GM19025 (cell line): ENCODE measurements at regions not wholly inside any gene's neighbourhood (a gene's known extent, or its start where the extent isn't known, plus 50 kb on each side); places are given as distances from the start of the nearest gene placed in this dataset.

Source experiments
- ATAC-seq: cut with Tn5 transposase; IDR thresholded peaks from one replicate; pipeline ENCODE4 v1.9.1; 2021; ENCODE audit warnings: mild to moderate bottlenecking, low read depth, moderate library complexity; ENCODE audit not compliant: unreplicated experiment

DNA sequence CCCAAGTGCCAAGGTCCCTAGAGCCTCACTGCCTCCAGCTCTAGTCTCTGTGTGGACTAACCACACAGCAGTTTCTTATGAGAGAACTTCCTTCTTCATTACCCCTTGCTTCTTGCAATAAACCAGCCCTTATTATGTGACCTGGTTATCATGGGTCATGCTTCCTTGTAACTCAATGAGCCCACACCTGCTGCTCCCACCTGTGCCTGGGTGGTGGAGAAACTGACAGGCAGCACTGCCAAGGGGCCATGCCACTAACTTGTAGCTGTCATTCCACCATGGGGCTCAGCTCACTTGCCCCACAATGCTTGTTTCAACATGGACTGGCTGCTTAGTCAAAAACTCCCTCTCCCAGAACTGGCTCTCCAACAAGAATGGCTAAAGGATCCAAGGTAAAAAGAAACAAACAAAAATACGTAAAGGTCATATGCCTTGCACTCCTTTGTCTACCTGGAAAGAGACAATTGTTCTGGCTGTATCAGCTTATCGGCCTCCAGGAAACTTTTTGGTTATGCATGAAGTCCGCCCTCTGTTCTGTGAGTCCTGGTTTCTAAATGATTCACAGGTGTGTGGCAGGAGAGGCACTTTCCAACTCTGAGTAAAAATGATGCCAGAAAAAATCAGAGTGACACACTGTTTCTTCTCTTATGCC, 446.4 kb downstream of the COG6 start:
- ATAC-seq: peak; percentile 67

- ATAC-seq: no peak
Measured at GRCh38 chr13:40102360-40102727, 446.9 kb downstream of the COG6 start.

DNA sequence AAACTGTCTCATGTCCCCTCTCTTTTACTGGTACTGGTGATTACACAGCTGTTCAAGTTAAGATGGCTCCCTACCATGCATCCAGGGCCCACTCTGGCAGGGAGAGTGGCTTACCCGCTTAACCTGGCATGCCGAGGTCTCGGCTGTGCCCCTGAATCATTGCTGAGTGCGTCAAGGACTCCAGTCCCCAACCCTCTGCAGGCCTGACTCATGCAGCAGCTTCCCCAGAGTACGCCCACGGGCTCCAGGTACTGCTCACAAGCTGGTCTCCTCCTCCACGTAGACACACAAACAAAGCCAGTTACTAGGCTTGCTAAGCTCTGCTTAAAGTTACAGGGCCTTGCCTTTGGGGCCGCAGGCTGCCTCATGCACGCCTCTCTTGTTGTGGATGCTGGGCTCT, 447.4 kb downstream of the COG6 start:
- ATAC-seq: no peak

DNA sequence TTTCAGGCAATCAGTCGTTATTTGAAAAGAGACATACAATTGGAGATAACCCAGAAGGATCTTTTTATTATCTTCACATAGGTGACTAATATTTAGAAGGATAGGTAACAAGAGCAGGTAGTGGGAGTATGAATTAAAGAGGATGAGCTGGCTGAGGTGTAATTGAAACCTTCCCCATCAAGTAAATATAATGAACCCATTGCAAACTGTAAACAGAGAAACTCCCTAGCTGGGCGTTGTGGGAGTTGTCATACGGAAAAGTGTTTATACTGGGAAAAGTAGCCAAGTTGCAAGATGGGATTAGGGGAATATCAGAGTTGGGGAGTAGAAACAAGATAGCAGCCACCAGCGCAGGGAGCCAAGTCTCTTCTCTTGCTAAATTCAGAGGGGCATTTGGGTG, 448.4 kb downstream of the COG6 start:
- ATAC-seq: no peak

DNA sequence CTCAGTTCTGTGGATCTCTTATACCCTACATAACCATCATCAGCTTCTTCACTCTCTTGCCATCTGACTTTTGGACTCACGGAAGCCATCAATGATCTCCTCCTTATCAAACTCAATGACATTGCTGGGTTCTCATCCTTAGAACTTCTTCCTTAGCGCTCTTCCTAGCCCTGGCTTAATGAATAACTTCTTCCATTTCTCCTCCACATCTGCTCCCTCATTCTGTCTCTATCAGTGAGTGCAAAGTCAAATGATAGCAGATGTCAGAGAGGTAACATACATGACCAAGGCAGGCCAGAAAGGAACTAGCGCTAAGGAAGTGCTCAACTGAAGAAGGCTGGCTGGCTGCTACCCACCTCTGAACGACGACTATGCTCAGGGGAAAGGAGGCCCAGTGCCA, 449.8 kb downstream of the COG6 start:
- ATAC-seq: no peak

DNA sequence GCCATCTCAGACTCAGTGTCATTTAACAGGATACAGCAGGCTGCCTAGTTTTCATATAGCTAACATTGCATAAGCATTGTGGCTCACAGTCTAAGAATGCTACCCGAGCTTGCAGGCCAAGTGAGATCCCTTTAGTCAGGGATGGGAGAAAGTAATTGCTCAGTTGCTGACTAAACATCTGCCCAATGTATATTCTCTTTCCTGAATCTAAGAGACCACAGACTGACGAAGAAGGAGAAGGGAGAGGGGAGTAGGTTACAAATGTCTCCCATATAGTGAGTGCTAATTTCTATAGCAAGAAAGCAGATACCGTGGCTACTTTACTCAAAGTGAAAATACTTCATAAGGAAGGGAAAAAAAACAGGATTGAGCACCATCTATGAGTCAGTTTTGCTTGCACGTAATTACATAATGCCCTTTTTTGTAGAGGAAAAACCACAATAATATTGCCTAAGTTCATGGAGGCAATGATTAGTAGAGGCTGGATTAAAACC, 453.9 kb downstream of the COG6 start:
- no peak for ATAC-seq

DNA sequence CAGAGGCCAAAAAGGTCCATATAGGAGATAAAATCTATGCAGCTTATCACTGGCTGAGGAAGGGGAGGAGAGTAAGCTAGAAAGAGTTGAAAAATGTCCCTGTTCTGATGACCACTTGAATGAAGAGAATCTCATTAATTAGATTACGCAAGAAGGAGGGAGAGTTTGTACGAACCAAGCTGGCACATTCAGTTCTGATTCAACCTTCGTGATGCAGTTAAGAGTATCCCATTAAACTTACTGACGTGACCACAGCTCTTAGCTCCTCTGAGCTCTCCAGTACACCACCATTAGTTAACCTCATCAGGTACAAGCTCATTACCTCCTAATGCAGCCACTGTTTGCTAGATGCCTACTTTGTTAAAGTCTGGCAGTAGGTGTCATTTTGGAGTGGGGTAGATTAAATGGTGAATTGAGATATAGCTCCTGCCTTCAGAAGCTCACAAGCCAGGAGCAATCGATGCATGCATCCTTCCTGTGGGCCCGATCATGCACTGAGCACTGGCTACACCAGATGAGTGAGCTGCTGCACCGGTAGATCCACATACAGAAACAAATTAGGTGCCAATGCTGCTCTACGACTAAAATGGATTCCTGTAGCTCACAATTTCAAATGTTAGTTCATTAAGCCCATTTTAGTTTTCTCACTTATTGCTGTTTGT, 458.3 kb downstream of the COG6 start:
- no peak for ATAC-seq

- no peak for ATAC-seq
Measured at GRCh38 chr13:40114305-40114896, 458.9 kb downstream of the COG6 start.

DNA sequence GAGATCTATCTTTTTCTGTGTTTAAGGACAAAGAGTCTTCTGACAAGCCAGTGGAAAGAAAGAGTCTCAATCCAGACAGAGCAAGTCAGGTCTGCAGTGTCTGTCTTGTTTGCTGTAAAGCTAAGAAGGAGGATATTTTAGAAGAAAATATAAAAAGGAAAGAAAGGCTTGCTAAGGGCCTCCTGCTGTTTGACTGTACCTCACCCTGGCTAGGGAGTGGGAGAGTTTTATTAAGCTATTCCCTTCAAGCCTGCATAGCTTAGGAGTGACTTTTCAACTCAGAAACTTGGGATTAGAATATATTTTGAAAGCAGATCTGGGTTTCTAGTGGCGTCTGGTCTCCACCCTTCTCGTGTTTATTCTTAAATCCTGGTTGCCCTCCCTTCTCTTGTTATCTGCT, 460.0 kb downstream of the COG6 start:
- no peak for ATAC-seq

GRCh38 chr13:40116008-40116407, 460.5 kb downstream of the COG6 start:
- peak; percentile 97 for ATAC-seq

GRCh38 chr13:40118337-40118736, 462.9 kb downstream of the COG6 start:
- ATAC-seq: no peak

GRCh38 chr13:40119852-40120251, 464.4 kb downstream of the COG6 start:
- ATAC-seq: no peak

DNA sequence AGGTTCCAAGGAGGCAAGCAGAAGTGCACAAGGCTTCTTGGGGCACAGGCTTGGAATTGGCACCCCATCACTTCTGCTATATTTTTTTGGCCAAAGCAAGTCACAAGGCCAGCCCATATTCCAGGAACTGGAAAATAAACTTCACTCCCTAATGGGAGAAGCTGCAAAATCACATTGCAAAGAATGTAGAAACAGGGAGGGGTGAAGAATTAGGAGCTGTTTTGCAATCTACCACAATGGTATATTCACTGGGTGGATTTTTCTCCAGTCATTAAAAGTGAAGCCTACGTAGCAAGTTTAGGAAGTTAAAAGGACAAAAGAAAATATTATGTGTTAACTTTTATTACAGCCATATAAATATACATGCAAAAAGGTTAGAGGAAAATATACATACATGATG, 464.8 kb downstream of the COG6 start:
- no peak for ATAC-seq

DNA sequence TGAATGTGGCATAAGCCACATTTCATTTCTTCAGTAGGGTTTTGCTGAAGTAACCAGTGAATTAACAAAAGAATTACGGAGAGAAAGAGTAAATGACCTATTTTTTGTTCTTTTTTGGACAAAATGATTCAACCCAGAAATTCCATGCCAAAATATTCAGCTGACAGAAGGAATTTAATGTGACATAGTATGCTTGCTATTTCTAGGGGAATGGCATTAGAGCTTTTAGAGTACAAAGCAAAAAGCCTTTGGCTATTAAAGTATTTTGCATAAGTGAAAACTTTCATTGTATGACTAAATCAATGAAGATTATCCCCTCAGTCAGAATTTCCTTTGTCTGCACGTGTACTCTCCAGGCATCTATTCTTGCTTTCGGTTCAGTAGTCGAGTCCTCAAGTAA, 465.3 kb downstream of the COG6 start:
- ATAC-seq: no peak

DNA sequence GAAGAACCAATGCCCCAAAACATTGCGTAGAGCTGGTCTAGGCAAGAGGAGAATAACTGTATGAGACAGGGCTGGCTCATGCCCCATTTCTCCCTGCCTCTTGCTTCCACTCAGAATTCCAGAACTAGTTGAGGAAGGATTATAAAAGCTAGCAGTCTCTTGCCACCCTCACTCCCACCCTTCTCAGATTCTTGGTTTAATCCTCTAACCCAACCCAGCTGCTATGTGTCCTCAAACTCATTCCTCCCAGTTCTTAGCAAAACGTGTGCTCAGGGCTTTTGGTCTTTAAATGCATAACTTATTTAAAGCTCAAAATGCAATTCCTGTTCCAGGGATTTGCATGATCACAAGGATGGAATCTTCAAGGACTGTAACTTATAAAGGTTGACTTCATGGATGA, 466.3 kb downstream of the COG6 start:
- ATAC-seq: no peak

DNA sequence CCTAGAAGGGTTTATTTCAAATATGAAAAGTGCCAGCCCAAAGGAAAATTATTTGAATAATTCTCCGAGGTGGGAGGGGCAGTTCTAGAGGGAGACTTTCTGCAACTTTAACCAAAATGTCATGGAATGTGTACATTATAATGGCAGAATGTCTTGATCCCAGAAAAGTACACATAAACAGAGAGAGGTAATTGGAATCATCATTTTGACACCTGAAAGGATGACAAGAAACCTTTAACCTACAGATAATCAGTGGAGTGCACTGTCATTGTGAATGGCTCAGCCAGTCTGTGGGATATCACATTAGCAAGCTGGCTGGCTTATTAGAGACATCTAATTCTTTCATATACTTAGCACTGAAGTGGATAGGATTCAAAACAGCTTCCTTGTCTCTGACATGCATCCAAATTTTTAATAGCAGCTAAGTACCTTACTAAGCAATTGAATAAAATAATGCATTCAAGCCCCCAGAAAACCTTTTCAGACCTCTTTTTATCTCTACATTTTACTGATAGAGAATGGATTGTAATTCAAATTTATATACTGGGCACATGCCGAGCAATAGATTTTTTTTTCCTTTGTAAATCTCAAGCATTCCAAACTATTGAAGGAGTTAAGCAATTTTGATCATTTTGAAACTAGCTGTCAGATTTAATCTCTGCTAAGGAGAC, 468.6 kb downstream of the COG6 start:
- ATAC-seq: no peak

- no peak for ATAC-seq
Measured at GRCh38 chr13:40124633-40125015, 469.2 kb downstream of the COG6 start.

DNA sequence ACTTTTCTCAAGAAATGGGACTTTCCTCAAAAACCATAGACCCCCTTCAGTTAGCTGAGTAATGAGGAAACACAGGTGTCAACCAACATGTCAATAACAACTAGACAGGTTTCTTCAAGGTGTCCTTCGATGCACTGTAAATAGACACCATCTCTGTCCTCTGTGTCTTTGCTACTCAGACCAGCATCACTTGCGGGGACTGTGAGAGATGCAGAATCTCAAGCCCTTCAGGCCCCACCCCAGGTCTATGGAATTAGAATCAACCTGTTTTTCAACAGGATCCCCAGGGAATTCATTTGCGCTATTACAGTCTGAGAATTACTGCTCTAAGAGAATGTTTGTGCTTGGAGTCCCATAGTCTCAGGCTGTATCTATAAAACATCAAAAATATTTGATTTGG, 469.9 kb downstream of the COG6 start:
- no peak for ATAC-seq

DNA sequence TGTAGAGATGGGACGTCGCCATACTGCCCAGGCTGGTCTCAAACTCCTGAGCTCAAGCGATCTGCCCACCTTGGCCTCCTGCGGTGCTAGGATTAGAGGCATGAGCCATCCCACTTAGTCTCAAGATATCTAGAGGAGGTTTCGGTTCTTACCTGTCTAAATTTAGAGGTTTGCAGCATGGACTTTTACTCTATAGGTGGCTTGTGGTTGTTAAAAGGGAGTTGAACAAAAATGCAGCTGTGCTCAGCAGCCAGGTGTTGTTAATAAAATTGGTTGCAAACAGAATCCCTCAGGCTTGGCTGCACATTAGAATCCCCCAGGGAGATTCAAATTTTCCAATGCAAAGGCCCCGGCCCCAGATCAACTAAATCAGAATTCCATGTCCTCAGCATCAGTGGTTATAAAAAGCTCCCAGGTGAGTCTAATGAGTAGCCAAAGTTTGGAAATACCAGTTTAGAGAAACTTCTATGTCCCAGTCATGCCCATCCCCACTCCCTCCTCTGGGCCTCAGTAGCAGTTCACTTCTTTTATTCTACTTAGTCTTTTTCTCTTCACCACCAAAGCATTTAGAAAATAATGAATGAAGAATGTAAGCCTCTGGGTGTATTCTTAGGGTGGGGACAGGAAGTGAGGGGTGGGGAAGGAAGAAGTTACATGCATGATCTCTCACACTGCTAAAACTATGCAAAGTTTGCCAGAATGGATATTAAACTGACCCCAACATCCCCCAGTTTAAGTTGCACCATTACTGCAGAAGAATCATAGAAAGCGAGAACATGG, 471.0 kb downstream of the COG6 start:
- no peak for ATAC-seq

GRCh38 chr13:40127476-40127875, 472.0 kb downstream of the COG6 start:
- ATAC-seq: no peak

DNA sequence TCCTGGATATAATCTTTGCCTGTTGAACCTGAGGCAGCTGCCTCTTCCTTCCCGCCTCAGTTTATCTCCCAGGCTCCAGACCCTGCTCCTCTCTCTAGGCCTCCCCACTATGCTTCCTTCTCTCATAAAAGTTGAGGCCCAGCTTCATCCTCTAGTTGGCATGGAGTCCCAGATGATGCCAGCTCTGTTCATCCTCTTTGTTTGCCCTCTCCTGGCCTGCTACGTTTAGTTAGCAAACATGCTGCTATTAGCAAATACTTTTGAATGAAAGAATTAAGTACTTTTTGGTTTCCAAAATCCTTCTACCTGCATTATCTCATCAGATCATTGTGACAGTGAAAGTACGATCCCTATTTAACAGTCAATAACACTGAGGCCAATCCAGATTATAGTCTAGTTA, 472.5 kb downstream of the COG6 start:
- no peak for ATAC-seq
